Common myeloid progenitor, CD34-positive (primary cell): ENCODE measurements at regions not wholly inside any gene's neighbourhood (a gene's known extent, or its start where the extent isn't known, plus 50 kb on each side); places are given as distances from the start of the nearest gene placed in this dataset.
A peak's percentile ranks its signal among the peaks of the same experiment; 100 is the strongest.

Experiments
- CTCF ChIA-PET: fragments of 350-600 bp; sonication (Branson Sonifier 250); formaldehyde crosslinking; loops from one replicate; lab custom pipeline; 2021; ENCODE audit warnings: antibody characterized with exemption; lab: Charles Lee
- POLR2A ChIA-PET: fragments of 350-600 bp; sonication (Branson Sonifier 250); formaldehyde crosslinking; loops from one replicate; lab custom pipeline; 2021; ENCODE audit warnings: antibody characterized with exemption; lab: Charles Lee
- DNase-seq, 3 donors: peaks; one replicate each; pipeline versions ENCODE4 v3.0.0 to v3.0.0-alpha.2; 2013
- H3K27ac ChIP-seq, 2 experiments: 1 replicate in 1 of 2; 2 replicates in 1 of 2; pipeline ENCODE4 v1.7.0; 2013; ENCODE audit warnings: inconsistent platforms in 2 of 2, low read length in 2 of 2, mild to moderate bottlenecking in 2 of 2, low read depth in 1 of 2, moderate library complexity in 1 of 2; ENCODE audit not compliant: severe bottlenecking in 2 of 2, insufficient read depth in 1 of 2, poor library complexity in 1 of 2
- H3K27me3 ChIP-seq, 5 experiments: replicated peaks in 2 of 5; 1 replicate in 3 of 5; 2 replicates in 2 of 5; pipeline versions ENCODE4 v1.6.1 to v1.7.0; 2013; ENCODE audit warnings: low read length in 4 of 5, mild to moderate bottlenecking in 2 of 5, moderate library complexity in 2 of 5, inconsistent platforms in 1 of 5; ENCODE audit not compliant: insufficient read depth in 5 of 5, control insufficient read depth in 4 of 5
- H3K36me3 ChIP-seq, 4 experiments: 1 replicate in 2 of 4; 2 replicates in 2 of 4; pipeline versions ENCODE4 v1.6.1 to v1.7.0; 2013; ENCODE audit warnings: low read length in 3 of 4, control low read depth in 1 of 4, mild to moderate bottlenecking in 1 of 4; ENCODE audit not compliant: control insufficient read depth in 4 of 4, insufficient read depth in 4 of 4
- H3K4me1 ChIP-seq, 4 experiments: 1 replicate in 3 of 4; 2 replicates in 1 of 4; pipeline versions ENCODE4 v1.6.1 to v1.7.1; 2013; ENCODE audit warnings: low read length in 3 of 4, mild to moderate bottlenecking in 3 of 4, control low read depth in 1 of 4, inconsistent platforms in 1 of 4, moderate library complexity in 1 of 4; ENCODE audit not compliant: control insufficient read depth in 4 of 4, insufficient read depth in 4 of 4; ENCODE audit errors: control extremely low read depth in 1 of 4
- H3K4me3 ChIP-seq, 7 experiments: 1 replicate in 4 of 7; 2 replicates in 3 of 7; pipeline versions ENCODE4 v1.5.1 to v1.7.0; 2013; ENCODE audit warnings: mild to moderate bottlenecking in 7 of 7, low read length in 6 of 7, moderate library complexity in 6 of 7, inconsistent platforms in 2 of 7, low read depth in 2 of 7, control low read depth in 1 of 7; ENCODE audit not compliant: insufficient read depth in 4 of 7, control insufficient read depth in 1 of 7; ENCODE audit errors: extremely low read depth in 1 of 7
- H3K9me3 ChIP-seq, 5 experiments: 1 replicate in 4 of 5; 2 replicates in 1 of 5; pipeline versions ENCODE4 v1.6.1 to v1.7.1; 2013; ENCODE audit warnings: low read length in 4 of 5, mild to moderate bottlenecking in 2 of 5, inconsistent platforms in 1 of 5, low read depth in 1 of 5, moderate library complexity in 1 of 5; ENCODE audit not compliant: control insufficient read depth in 4 of 5, insufficient read depth in 2 of 5; ENCODE audit errors: control extremely low read depth in 1 of 5
- whole genome bisulfite sequencing: methylation state at CpG from one replicate; pipeline ENCODE4 v1.1.5; 2013; ENCODE audit not compliant: insufficient coverage; 5-methylcytosine and 5-hydroxymethylcytosine counted together

DNA sequence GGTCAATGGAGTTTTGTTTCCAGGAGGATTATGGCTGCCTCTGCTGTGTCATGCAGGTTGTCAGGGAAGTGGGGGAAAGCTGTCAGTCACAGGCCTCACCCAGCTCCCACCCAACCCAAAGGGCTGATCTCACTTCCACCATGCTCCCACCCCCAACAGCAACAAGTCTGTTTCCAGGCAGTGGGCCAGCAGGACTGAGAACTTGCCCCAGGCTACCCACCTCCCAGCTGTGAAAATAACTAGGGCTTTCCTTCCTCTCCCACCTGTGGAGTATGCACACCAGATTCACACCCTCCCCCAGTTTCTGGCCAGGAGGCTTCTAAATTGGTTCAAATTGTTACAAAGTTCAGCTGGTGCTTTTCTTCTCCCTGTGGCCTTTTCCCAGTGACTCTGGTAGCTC is 95.6 kb upstream of the ACVR1 start:
- POLR2A ChIA-PET, result no interaction called here

DNA sequence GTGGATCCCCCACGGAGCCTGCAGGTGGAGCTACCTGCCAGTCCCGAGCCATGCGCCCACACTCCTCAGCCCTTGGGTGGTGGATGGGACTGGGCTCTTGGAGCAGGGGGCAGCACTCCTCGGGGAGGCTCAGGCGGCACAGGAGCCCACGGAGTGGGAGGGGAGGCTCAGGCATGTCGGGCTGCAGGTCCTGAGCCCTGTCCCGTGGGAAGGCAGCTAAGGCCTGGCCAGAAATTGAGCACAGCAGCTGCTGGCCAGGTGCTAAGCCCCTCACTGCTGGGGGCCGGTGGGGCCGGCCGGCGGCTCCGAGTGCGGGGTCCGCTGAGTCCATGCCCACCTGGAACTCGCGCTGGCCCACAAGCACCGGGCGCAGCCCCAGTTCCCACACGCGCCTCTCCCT is 91.7 kb upstream of the ACVR1 start:
- H3K36me3 ChIP-seq, result no peaks in the 10 kb centered on the region
- no peaks in the 10 kb centered on the region for H3K9me3 ChIP-seq
- ChIA-PET POLR2A (no interaction called here), CTCF (no interaction called here)
- no peaks in the 10 kb centered on the region for H3K4me1 ChIP-seq
- no peaks in the 10 kb centered on the region for H3K27me3 ChIP-seq
- no peak overlapping the region for H3K4me3 ChIP-seq
- WGBS, result 90% methylated on average over 12 of the region's 21 CpGs
- no peak for DNase-seq
- H3K27ac ChIP-seq, result no peak overlapping the region

More for the DNA sequence above, 95.6 kb upstream of the ACVR1 start:
- H3K27me3 ChIP-seq, result no peaks in the 10 kb centered on the region
- CTCF ChIA-PET, result interaction anchor here (1.0 kb wide), 1 partner anchor 22 kb away, joined by 3 read pairs; no protein-coding TSS in a partner anchor
- no peaks in the 10 kb centered on the region for H3K9me3 ChIP-seq
- H3K27ac ChIP-seq, result no peak overlapping the region
- DNase-seq, result no peak
- no peaks in the 10 kb centered on the region for H3K4me1 ChIP-seq
- no peak overlapping the region for H3K4me3 ChIP-seq
- H3K36me3 ChIP-seq, result no peaks in the 10 kb centered on the region

DNA sequence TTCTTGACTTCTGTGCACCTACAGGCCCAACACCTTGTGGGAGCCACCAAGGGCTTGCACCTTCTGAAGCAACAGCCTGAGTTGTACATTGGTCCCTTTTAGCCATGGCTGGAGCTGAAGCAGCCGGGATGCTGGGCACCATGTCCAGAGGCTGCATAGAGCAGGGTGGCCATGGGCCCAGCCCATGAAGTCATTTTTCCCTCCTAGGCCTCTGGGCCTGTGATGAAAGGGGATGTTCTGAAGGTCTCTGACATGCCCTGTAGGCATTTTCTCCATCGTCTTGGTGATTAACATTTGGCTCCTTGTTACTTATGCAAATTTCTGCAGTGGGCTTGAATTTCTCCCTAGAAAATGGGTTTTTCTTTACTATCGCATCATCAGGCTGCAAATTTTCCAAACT is 83.1 kb upstream of the ACVR1 start:
- H3K4me3 ChIP-seq, result no peak overlapping the region
- no peaks in the 10 kb centered on the region for H3K27me3 ChIP-seq
- no peaks in the 10 kb centered on the region for H3K4me1 ChIP-seq
- H3K27ac ChIP-seq, result no peak overlapping the region
- H3K9me3 ChIP-seq, result peaks cover 0 to 36% (median 14%) of the 10 kb centered on the region in 5 experiments
- DNase-seq, result no peak
- ChIA-PET CTCF (no interaction called here), POLR2A (no interaction called here)
- WGBS, result 100% methylated on average over 2 of the region's 3 CpGs
- H3K36me3 ChIP-seq, result no peaks in the 10 kb centered on the region

DNA sequence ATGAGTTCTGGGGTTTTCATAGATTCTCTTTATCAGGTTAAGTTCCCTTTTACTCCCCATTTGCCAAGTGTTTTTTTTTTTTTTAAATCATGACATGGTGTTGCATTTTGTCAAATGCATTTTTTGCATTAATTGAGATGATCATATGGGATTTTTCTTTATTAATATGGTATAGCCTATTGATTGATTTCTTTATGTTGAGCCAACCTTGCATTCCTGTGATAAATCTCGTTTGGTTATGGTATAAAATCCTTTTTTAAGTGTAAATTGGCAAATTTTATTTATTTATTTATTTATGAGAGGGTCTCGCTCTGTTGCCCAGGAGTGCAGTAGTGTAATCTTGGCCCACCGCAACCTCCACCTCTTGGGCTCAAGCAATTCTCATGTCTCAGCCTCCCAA is 81.5 kb upstream of the ACVR1 start:
- Histone ChIP-seq H3K4me1 (no peaks in the 10 kb centered on the region), H3K27ac (no peak overlapping the region), H3K9me3 (peaks cover 0 to 36% (median 14%) of the 10 kb centered on the region in 5 experiments), H3K27me3 (no peaks in the 10 kb centered on the region), H3K36me3 (no peaks in the 10 kb centered on the region), H3K4me3 (no peak overlapping the region)
- DNase-seq, result peak in 2 of 3 donors; percentile 15 to 19
- ChIA-PET POLR2A (no interaction called here), CTCF (no interaction called here)
- no CpG with 5 or more reads among the region's 3 CpGs for WGBS

DNA sequence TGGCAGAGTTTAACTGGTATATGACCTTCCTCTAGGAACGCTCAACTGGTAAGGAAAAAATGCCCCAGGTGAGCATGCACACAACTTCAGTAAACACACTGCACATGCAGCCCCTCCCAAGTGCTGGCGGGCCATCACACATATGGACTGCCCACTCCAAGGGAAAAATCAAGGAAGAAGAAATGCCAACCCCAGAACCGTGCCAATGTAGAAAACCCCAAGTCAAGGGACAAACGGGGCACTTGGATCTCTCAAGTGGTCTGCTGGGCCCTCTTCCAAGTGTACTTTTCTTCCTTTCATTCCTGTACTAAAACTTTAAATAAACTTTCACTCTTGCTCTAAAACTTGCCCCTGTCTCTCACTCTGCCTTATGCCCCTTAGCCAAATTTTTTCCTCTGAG is 76.4 kb upstream of the ACVR1 start:
- H3K27me3 ChIP-seq, result no peaks in the 10 kb centered on the region
- DNase-seq, result no peak
- no peak overlapping the region for H3K27ac ChIP-seq
- peaks cover 0 to 19% (median 2%) of the 10 kb centered on the region in 5 experiments for H3K9me3 ChIP-seq
- H3K4me3 ChIP-seq, result no peak overlapping the region
- H3K4me1 ChIP-seq, result no peaks in the 10 kb centered on the region
- POLR2A ChIA-PET, result no interaction called here
- 76% methylated on average over 3 of the region's 4 CpGs for WGBS
- no peaks in the 10 kb centered on the region for H3K36me3 ChIP-seq
- CTCF ChIA-PET, result interaction anchor here (1.2 kb wide), 1 partner anchor 8 kb away, joined by 4 read pairs; no protein-coding TSS in a partner anchor

DNA sequence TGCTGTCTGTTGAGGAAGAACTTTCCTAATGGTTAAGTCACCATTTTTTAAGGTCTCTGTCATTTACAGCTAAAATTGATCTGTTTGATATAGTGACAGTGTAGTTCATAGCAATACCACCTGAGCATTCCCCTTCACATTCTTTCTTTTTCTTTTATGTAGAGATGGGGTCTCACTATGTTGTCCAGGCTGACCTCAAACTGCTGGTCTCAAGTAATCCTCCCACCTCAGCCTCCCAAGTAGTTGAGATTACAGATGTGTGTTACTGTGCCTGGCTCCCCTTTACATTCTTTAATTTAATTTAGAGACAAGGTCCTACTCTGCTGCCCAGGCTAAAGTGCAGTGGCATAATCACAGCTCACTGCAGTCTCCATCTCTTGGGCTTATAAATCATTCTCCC is 72.7 kb upstream of the ACVR1 start:
- Histone ChIP-seq H3K4me1 (no peaks in the 10 kb centered on the region), H3K9me3 (no peaks in the 10 kb centered on the region), H3K27me3 (no peaks in the 10 kb centered on the region), H3K36me3 (no peaks in the 10 kb centered on the region), H3K27ac (no peak overlapping the region), H3K4me3 (no peak overlapping the region)
- DNase-seq, result no peak
- ChIA-PET CTCF (interaction anchor here (0.6 to 1.0 kb wide), 2 partner anchors 22 to 57 kb away, joined by 3 read pairs; no protein-coding TSS in a partner anchor), POLR2A (no interaction called here)

DNA sequence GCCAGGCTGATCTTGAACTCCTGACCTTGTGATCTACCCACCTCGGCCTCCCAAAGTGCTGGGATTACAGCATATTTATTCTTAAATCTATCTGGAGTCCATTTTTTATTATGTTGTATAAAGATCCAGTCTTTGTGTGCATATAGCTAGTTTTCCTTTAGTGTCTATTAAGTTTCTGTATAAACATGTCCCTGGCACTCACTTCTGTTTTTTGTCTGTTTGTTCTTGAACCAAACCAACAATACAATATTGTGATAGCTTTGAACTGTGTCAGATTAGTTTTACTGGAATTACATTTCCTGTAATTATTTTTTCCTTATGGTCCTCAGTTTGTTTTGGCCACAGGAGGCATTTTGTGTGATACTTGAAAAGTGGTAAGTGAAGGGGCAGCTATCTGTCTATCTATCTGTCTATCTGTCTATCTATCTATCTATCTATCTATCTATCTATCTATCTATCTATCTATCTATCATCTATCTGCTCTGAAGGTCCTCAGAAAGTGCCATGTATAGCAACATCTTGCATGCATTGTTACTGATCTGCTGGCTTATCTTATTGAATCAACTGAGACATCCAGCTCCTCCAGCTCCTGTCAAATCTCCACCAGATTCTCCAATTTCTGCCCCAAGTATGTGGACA is 70.9 kb upstream of the ACVR1 start:
- no peaks in the 10 kb centered on the region for H3K9me3 ChIP-seq
- H3K27ac ChIP-seq, result no peak overlapping the region
- CTCF ChIA-PET, result interaction anchor here (1.0 kb wide), 1 partner anchor 60 kb away, joined by 3 read pairs; no protein-coding TSS in a partner anchor
- no peaks in the 10 kb centered on the region for H3K4me1 ChIP-seq
- WGBS, result no CpG with 5 or more reads among the region's 1 CpG
- no peak for DNase-seq
- H3K27me3 ChIP-seq, result no peaks in the 10 kb centered on the region
- H3K36me3 ChIP-seq, result no peaks in the 10 kb centered on the region
- no peak overlapping the region for H3K4me3 ChIP-seq
- POLR2A ChIA-PET, result no interaction called here
